ENCODE measurements at regions not wholly inside any gene's neighbourhood (a gene's known extent, or its start where the extent isn't known, plus 50 kb on each side); places are given as distances from the start of the nearest gene placed in this dataset.

- no peak for DNase-seq (ENCODE audit: low spot score)
- in situ Hi-C loops (cut with MboI; ENCODE audit: low pct_unique_long_range_greater_than_20kb, low sequenced_read_pairs, unreplicated experiment): no loop called here
- TF ChIP-seq, protein P1, sequence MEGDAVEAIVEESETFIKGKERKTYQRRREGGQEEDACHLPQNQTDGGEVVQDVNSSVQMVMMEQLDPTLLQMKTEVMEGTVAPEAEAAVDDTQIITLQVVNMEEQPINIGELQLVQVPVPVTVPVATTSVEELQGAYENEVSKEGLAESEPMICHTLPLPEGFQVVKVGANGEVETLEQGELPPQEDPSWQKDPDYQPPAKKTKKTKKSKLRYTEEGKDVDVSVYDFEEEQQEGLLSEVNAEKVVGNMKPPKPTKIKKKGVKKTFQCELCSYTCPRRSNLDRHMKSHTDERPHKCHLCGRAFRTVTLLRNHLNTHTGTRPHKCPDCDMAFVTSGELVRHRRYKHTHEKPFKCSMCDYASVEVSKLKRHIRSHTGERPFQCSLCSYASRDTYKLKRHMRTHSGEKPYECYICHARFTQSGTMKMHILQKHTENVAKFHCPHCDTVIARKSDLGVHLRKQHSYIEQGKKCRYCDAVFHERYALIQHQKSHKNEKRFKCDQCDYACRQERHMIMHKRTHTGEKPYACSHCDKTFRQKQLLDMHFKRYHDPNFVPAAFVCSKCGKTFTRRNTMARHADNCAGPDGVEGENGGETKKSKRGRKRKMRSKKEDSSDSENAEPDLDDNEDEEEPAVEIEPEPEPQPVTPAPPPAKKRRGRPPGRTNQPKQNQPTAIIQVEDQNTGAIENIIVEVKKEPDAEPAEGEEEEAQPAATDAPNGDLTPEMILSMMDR (IDR thresholded peaks at IDR 0.05; ENCODE audit: extremely low read depth, insufficient read depth, missing control alignments): no peak
Observed at GRCh38 chr10:10958041-10958440, 59.6 kb upstream of the CELF2 start.

GRCh38 chr10:10959666-10960065 is 58.0 kb upstream of the CELF2 start:
- in situ Hi-C loops (cut with MboI; ENCODE audit: low pct_unique_long_range_greater_than_20kb, low sequenced_read_pairs, unreplicated experiment): no loop called here
- DNase-seq (ENCODE audit: low spot score): no peak
- TF ChIP-seq, protein P1 (IDR thresholded peaks at IDR 0.05; ENCODE audit: extremely low read depth, insufficient read depth, missing control alignments): no peak

DNA sequence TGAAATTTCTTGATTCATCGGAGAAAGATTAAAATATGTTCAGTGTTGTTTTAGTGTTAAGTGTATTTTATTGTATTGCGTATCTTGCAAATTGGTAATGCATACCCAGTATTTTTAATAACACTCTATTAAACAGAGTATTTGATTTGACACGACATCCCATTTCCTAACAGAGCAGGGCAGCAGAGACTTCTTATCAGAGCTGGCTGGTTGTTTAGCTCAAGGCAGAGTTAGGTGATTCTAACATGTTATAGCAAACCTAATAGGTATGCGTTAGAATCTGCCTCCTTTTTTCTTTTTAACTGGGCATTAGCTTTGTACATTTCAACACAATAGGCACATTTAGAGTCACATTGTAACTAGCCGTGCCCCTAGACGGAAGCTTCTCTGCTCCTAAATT is 57.1 kb upstream of the CELF2 start:
- no peak for DNase-seq (ENCODE audit: low spot score)
- TF ChIP-seq, protein P1 (IDR thresholded peaks at IDR 0.05; ENCODE audit: extremely low read depth, insufficient read depth, missing control alignments): no peak
- in situ Hi-C loops (cut with MboI; ENCODE audit: low pct_unique_long_range_greater_than_20kb, low sequenced_read_pairs, unreplicated experiment): no loop called here

DNA sequence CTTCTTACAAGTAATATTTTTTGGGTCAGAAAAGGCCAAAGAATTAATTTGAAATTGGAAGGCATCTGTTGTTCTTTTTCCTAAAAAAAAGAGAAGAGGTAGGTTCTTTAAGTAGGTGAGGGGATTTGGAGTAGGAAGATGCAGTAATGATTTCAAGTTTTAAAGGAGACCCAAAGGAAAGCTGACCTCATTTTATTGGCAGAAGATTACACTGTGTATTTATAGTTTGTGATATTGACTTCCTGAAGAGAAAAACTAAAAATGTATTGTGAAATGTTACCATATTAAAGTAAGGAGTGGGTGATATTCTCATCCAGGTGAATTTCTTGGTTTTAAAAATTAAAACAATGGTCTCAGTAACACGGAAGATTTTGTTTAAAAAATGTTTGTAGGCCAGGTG is 56.6 kb upstream of the CELF2 start:
- TF ChIP-seq, protein P1 (IDR thresholded peaks at IDR 0.05; ENCODE audit: extremely low read depth, insufficient read depth, missing control alignments): no peak
- DNase-seq (ENCODE audit: low spot score): no peak
- in situ Hi-C loops (cut with MboI; ENCODE audit: low pct_unique_long_range_greater_than_20kb, low sequenced_read_pairs, unreplicated experiment): no loop called here

DNA sequence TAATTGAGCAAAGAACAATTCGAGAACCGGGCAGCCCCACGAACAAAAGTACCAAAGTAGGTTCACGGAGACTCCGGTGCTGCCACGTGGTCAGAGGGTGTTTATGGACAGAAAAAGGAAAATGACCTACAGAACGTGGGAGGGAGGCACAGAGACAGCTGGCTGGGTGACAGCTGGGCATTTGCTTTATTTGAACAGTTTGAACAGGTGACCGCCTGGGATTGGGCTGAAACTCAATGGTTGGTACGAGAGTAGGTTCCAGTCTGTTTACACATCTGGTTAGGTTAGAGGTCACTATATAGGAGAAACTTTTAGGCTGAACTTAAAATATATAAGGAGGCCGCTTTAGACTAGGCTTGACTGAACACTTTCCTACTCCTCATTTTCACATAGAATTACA is 50.6 kb upstream of the CELF2 start:
- TF ChIP-seq, protein P1 (IDR thresholded peaks at IDR 0.05; ENCODE audit: extremely low read depth, insufficient read depth, missing control alignments): no peak
- no peak for DNase-seq (ENCODE audit: low spot score)
- in situ Hi-C loops (cut with MboI; ENCODE audit: low pct_unique_long_range_greater_than_20kb, low sequenced_read_pairs, unreplicated experiment): no loop called here

DNA sequence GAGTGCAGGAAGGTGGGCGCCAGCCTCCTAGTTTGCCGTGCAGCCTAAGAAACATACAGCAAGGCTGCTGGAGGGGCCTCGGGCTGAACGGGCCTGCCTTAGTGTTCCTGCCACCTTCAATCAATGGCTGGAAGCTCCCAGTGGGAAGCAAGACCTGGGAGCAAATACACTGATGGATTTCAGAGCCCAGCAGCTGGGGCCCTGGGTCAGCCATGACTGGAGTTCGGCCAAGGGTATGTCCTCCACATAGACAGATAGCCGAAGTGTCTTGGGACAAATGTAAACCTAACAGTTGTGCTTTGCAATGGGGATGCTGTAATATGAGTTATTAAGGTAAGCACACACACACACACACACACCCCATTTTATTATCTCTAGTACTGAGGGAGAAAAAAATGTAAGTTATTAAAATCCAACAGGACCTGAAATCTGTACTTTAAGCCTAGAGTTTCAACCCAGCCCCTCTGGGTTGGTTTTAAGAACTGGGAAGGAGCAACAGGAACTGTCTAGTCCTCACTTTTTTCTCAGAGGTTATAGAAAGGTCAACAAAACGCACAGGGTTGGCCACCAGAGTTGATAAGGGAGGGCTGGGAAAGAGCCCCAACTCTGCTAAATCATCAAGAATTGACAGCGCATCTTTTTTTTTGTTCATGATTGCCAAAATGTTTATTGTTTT is 50.0 kb upstream of the CELF2 start:
- TF ChIP-seq, protein P1 (IDR thresholded peaks at IDR 0.05; ENCODE audit: extremely low read depth, insufficient read depth, missing control alignments): no peak
- in situ Hi-C loops (cut with MboI; ENCODE audit: low pct_unique_long_range_greater_than_20kb, low sequenced_read_pairs, unreplicated experiment): no loop called here
- DNase-seq (ENCODE audit: low spot score): no peak

All from GM13977 (cell line).